Suprapubic skin (tissue), 4 donors: ENCODE measurements at regions not wholly inside any gene's neighbourhood (a gene's known extent, or its start where the extent isn't known, plus 50 kb on each side); places are given as distances from the start of the nearest gene placed in this dataset.

ENCODE experiments used
- DNase-seq, 2 donors: peaks; one replicate each; pipeline ENCODE4 v3.0.0-alpha.2; 2019; ENCODE audit warnings: low spot score in 2 of 2
- H3K27ac ChIP-seq: fragments of 200-600 bp; sonication (generic); one replicate; pipeline ENCODE4 v1.5.1; 2019
- H3K27me3 ChIP-seq: fragments of 200-600 bp; sonication (generic); one replicate; pipeline ENCODE4 v1.5.1; 2019
- H3K36me3 ChIP-seq: fragments of 200-600 bp; sonication (generic); one replicate; pipeline ENCODE4 v1.5.1; 2019
- H3K4me1 ChIP-seq: fragments of 200-600 bp; sonication (generic); one replicate; pipeline ENCODE4 v1.5.1; 2019
- H3K4me3 ChIP-seq: fragments of 200-600 bp; sonication (generic); one replicate; pipeline ENCODE4 v1.5.1; 2019; ENCODE audit warnings: mild to moderate bottlenecking
- H3K9me3 ChIP-seq: fragments of 200-600 bp; sonication (generic); one replicate; pipeline ENCODE4 v1.5.1; 2019
- EP300 ChIP-seq: sonication (generic); formaldehyde crosslinking; IDR thresholded peaks from one replicate; pipeline ENCODE4 v1.6.1; 2017; ENCODE audit warnings: antibody characterized with exemption
- POLR2A ChIP-seq, 2 donors: fragments of 450-650 bp; IDR thresholded peaks; one replicate each; pipeline ENCODE4 v1.6.1; 2017; ENCODE audit warnings: antibody characterized with exemption in 2 of 2, mild to moderate bottlenecking in 2 of 2, moderate library complexity in 2 of 2
- POLR2AphosphoS5 ChIP-seq, 3 donors: sonication (generic); formaldehyde crosslinking; IDR thresholded peaks; one replicate each; pipeline ENCODE4 v1.6.1; 2017; ENCODE audit warnings: antibody characterized with exemption in 3 of 3
- WGBS: methylation state at CpG from one replicate; pipeline ENCODE4 v1.1.5; 2018; 5-methylcytosine and 5-hydroxymethylcytosine counted together
- TF ChIP-seq, protein P1 (sequence below), 2 donors: fragments of 200-600 bp in 1 of 2; fragments of 450-650 bp in 1 of 2; sonication (generic) in 1 of 2; IDR thresholded peaks; one replicate each; pipeline ENCODE4 v1.5.1; 2016 to 2019; ENCODE audit warnings: antibody characterized with exemption in 2 of 2, mild to moderate bottlenecking in 1 of 2, moderate library complexity in 1 of 2

GRCh38 chr16:6611535-6611934 lies 721.1 kb upstream of the RBFOX1 start:
- no peak overlapping the region for H3K27ac ChIP-seq
- no peaks in the 10 kb centered on the region for H3K9me3 ChIP-seq
- WGBS: 66% methylated on average over 7 of the region's 7 CpGs
- H3K36me3 ChIP-seq: no peaks in the 10 kb centered on the region
- H3K4me1 ChIP-seq: no peaks in the 10 kb centered on the region
- TF ChIP-seq, protein P1, sequence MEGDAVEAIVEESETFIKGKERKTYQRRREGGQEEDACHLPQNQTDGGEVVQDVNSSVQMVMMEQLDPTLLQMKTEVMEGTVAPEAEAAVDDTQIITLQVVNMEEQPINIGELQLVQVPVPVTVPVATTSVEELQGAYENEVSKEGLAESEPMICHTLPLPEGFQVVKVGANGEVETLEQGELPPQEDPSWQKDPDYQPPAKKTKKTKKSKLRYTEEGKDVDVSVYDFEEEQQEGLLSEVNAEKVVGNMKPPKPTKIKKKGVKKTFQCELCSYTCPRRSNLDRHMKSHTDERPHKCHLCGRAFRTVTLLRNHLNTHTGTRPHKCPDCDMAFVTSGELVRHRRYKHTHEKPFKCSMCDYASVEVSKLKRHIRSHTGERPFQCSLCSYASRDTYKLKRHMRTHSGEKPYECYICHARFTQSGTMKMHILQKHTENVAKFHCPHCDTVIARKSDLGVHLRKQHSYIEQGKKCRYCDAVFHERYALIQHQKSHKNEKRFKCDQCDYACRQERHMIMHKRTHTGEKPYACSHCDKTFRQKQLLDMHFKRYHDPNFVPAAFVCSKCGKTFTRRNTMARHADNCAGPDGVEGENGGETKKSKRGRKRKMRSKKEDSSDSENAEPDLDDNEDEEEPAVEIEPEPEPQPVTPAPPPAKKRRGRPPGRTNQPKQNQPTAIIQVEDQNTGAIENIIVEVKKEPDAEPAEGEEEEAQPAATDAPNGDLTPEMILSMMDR (IDR thresholded peaks at IDR 0.05): no peak
- TF ChIP-seq POLR2AphosphoS5 (IDR thresholded peaks at IDR 0.05): no peak
- TF ChIP-seq POLR2A (IDR thresholded peaks at IDR 0.05): no peak
- TF ChIP-seq EP300: no peak
- no peak for DNase-seq
- H3K27me3 ChIP-seq: no peaks in the 10 kb centered on the region
- H3K4me3 ChIP-seq: no peak overlapping the region

DNA sequence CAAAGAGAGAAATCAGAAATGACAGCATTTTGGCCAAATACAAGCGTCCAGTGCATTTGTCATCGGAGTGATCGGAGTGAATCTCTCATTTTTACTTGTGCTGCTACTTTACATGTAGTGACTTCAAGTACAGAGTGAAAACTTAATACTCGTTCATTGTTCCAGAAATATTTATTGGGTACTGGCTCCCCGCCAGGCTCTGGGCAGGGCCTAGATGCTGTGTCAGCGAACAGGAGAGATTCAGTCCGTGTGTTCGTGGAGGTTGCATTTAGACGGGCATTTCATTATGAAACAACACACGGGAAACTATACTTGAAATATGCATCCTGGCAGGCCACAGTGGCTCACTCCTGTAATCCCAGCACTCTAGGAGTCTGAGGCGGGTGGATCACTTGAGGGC lies 727.2 kb upstream of the RBFOX1 start:
- no peak overlapping the region for H3K4me3 ChIP-seq
- H3K4me1 ChIP-seq: no peaks in the 10 kb centered on the region
- no peak overlapping the region for H3K27ac ChIP-seq
- WGBS: 58% methylated on average over 11 of the region's 11 CpGs
- TF ChIP-seq POLR2AphosphoS5 (IDR thresholded peaks at IDR 0.05) (no peak), POLR2A (IDR thresholded peaks at IDR 0.05) (no peak)
- TF ChIP-seq, protein P1 (IDR thresholded peaks at IDR 0.05): no peak
- no peaks in the 10 kb centered on the region for H3K27me3 ChIP-seq
- H3K36me3 ChIP-seq: no peaks in the 10 kb centered on the region
- DNase-seq: no peak
- no peaks in the 10 kb centered on the region for H3K9me3 ChIP-seq

DNA sequence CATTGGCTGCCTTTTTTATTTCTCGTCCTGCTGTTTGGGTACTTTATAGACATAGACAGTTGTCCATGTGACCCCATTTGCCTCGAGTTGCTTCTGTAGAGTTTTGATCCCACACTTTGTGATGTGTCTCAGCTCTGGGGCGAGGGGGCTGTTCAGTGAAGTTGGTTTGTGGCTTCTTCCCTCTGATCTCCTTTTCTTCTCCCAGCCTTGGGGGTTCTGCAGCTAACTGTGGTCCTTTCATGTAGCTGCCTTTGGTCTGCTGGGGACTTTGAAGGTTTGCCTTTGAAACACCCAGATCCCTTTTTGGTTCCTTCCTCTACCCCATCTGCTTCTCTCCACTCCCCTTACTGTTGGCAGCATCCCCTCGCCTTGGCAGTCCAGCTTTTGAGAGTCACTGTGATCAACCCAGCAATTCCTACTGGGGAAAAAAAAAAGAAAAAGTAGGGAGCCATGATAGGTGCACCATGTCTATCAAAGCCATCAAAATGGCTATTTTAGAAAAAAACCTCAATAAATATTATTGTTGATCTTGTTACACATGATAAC lies 728.8 kb upstream of the RBFOX1 start:
- Histone ChIP-seq H3K36me3 (no peaks in the 10 kb centered on the region), H3K9me3 (no peaks in the 10 kb centered on the region), H3K4me3 (no peak overlapping the region), H3K27ac (no peak overlapping the region), H3K4me1 (no peaks in the 10 kb centered on the region), H3K27me3 (no peaks in the 10 kb centered on the region)
- no peak for DNase-seq
- TF ChIP-seq POLR2A (IDR thresholded peaks at IDR 0.05) (no peak), POLR2AphosphoS5 (IDR thresholded peaks at IDR 0.05) (no peak), EP300 (no peak)
- TF ChIP-seq, protein P1 (IDR thresholded peaks at IDR 0.05): no peak
- WGBS: 70% methylated on average over 4 of the region's 4 CpGs

DNA sequence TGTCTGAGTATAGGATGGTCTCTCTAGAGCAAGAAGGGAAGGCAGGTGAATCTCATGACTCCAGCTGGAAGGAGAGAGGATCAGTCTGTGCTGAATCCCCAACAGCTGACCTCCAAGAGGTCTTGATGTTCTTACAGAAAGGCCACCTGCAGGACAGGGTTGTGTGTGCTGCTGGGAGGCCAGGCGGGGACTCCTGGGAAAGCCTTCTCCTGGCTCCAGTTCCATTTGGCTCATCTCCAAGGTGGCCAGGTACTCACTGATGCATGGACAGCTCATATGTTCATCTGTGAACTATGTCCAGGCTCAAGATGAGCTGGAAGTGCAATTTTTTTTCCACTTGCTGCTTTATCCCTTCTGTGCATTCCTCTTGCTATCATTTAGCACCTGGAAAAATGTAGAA lies 730.2 kb upstream of the RBFOX1 start:
- H3K9me3 ChIP-seq: no peaks in the 10 kb centered on the region
- WGBS: 100% methylated on average over 1 of the region's 1 CpG
- H3K4me1 ChIP-seq: no peaks in the 10 kb centered on the region
- H3K36me3 ChIP-seq: no peaks in the 10 kb centered on the region
- TF ChIP-seq POLR2AphosphoS5 (IDR thresholded peaks at IDR 0.05): no peak
- TF ChIP-seq POLR2A (IDR thresholded peaks at IDR 0.05): no peak
- no peak for TF ChIP-seq EP300
- TF ChIP-seq, protein P1 (IDR thresholded peaks at IDR 0.05): no peak
- H3K27me3 ChIP-seq: no peaks in the 10 kb centered on the region
- H3K27ac ChIP-seq: no peak overlapping the region
- DNase-seq: no peak
- no peak overlapping the region for H3K4me3 ChIP-seq

DNA sequence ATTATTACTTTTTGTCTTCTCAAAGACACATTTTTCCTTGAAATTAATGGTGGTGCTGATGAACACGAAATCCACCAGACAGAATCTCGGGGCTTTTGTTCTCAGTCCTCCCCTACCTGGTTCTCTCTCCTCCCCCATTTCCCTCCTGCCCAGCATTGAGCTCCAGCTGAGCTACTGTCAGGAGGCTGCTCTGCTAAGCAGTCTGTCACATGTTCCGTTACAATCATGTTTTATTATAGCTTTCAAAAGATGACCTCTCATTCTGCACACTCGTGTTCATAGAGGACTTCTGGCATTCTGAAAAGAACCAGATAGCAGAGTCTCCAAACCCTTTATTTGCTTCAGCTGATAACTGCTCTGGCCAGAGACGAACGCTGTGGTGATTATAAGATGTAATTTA lies 732.5 kb upstream of the RBFOX1 start:
- TF ChIP-seq, protein P1 (IDR thresholded peaks at IDR 0.05): no peak
- no peak for TF ChIP-seq POLR2A (IDR thresholded peaks at IDR 0.05)
- TF ChIP-seq EP300: no peak
- no peak for TF ChIP-seq POLR2AphosphoS5 (IDR thresholded peaks at IDR 0.05)
- Histone ChIP-seq H3K36me3 (no peaks in the 10 kb centered on the region), H3K27ac (no peak overlapping the region), H3K27me3 (no peaks in the 10 kb centered on the region), H3K4me3 (no peak overlapping the region), H3K4me1 (no peaks in the 10 kb centered on the region), H3K9me3 (no peaks in the 10 kb centered on the region)
- WGBS: 42% methylated on average over 6 of the region's 6 CpGs
- no peak for DNase-seq
